ENCODE measurements at regions not wholly inside any gene's neighbourhood (a gene's known extent, or its start where the extent isn't known, plus 50 kb on each side); places are given as distances from the start of the nearest gene placed in this dataset.

- DNase-seq (ENCODE audit: low spot score in 2 of 2) (no peak), ATAC-seq (replicated peaks; ENCODE audit: extremely low read depth, poor library complexity, severe bottlenecking) (no peak)
- peaks cover 5% of the 10 kb centered on the region for H3K9me3 Mint-ChIP-seq
- H3K4me1 Mint-ChIP-seq, result no peaks in the 10 kb centered on the region
- no peak overlapping the region for H3K27ac Mint-ChIP-seq (ENCODE audit: low read depth)
- H3K36me3 Mint-ChIP-seq (ENCODE audit: insufficient read depth), result no peaks in the 10 kb centered on the region
- H3K4me3 Mint-ChIP-seq, result no peak overlapping the region
- no peaks in the 10 kb centered on the region for H3K27me3 Mint-ChIP-seq
Measured at GRCh38 chr12:61713121-61713520, 547.1 kb upstream of the USP15 start.

GRCh38 chr12:61717986-61718385 lies 542.2 kb upstream of the USP15 start:
- DNase-seq (ENCODE audit: low spot score in 2 of 2) (no peak), ATAC-seq (replicated peaks; ENCODE audit: extremely low read depth, poor library complexity, severe bottlenecking) (no peak)
- Mint-ChIP-seq H3K4me1 (no peaks in the 10 kb centered on the region), H3K36me3 (ENCODE audit: insufficient read depth) (no peaks in the 10 kb centered on the region), H3K27ac (ENCODE audit: low read depth) (no peak overlapping the region), H3K27me3 (no peaks in the 10 kb centered on the region), H3K4me3 (no peak overlapping the region), H3K9me3 (peaks cover 11% of the 10 kb centered on the region)

GRCh38 chr12:61739925-61740324 lies 520.3 kb upstream of the USP15 start:
- no peaks in the 10 kb centered on the region for H3K4me1 Mint-ChIP-seq
- H3K27me3 Mint-ChIP-seq, result no peaks in the 10 kb centered on the region
- H3K9me3 Mint-ChIP-seq, result peaks cover 8% of the 10 kb centered on the region
- no peak overlapping the region for H3K27ac Mint-ChIP-seq (ENCODE audit: low read depth)
- H3K4me3 Mint-ChIP-seq, result no peak overlapping the region
- no peaks in the 10 kb centered on the region for H3K36me3 Mint-ChIP-seq (ENCODE audit: insufficient read depth)
- ATAC-seq (replicated peaks; ENCODE audit: extremely low read depth, poor library complexity, severe bottlenecking) (no peak), DNase-seq (ENCODE audit: low spot score in 2 of 2) (no peak)

- no peak overlapping the region for H3K4me3 Mint-ChIP-seq
- ATAC-seq (replicated peaks; ENCODE audit: extremely low read depth, poor library complexity, severe bottlenecking), result no peak
- no peak overlapping the region for H3K27ac Mint-ChIP-seq (ENCODE audit: low read depth)
- no peak for DNase-seq (ENCODE audit: low spot score in 2 of 2)
- H3K4me1 Mint-ChIP-seq, result no peaks in the 10 kb centered on the region
- H3K27me3 Mint-ChIP-seq, result no peaks in the 10 kb centered on the region
- H3K36me3 Mint-ChIP-seq (ENCODE audit: insufficient read depth), result no peaks in the 10 kb centered on the region
- peaks cover 9% of the 10 kb centered on the region for H3K9me3 Mint-ChIP-seq
Measured at GRCh38 chr12:61750604-61751003, 509.6 kb upstream of the USP15 start.

- H3K27me3 Mint-ChIP-seq, result no peaks in the 10 kb centered on the region
- ATAC-seq (replicated peaks; ENCODE audit: extremely low read depth, poor library complexity, severe bottlenecking) (no peak), DNase-seq (ENCODE audit: low spot score in 2 of 2) (no peak)
- H3K4me1 Mint-ChIP-seq, result no peaks in the 10 kb centered on the region
- H3K9me3 Mint-ChIP-seq, result no peaks in the 10 kb centered on the region
- H3K27ac Mint-ChIP-seq (ENCODE audit: low read depth), result no peak overlapping the region
- H3K4me3 Mint-ChIP-seq, result no peak overlapping the region
- no peaks in the 10 kb centered on the region for H3K36me3 Mint-ChIP-seq (ENCODE audit: insufficient read depth)
Measured at GRCh38 chr12:61754214-61754613, 506.0 kb upstream of the USP15 start.

GRCh38 chr12:61757831-61758505 lies 502.2 kb upstream of the USP15 start:
- peaks cover 5% of the 10 kb centered on the region for H3K9me3 Mint-ChIP-seq
- no peak for DNase-seq (ENCODE audit: low spot score in 2 of 2)

GRCh38 chr12:61758661-61759060 lies 501.5 kb upstream of the USP15 start:
- H3K9me3 Mint-ChIP-seq, result peaks cover 5% of the 10 kb centered on the region
- H3K27ac Mint-ChIP-seq (ENCODE audit: low read depth), result no peak overlapping the region
- no peak overlapping the region for H3K4me3 Mint-ChIP-seq

More at GRCh38 chr12:61757831-61758505, 502.2 kb upstream of the USP15 start:
- ATAC-seq (replicated peaks; ENCODE audit: extremely low read depth, poor library complexity, severe bottlenecking), result no peak
- H3K4me1 Mint-ChIP-seq, result no peaks in the 10 kb centered on the region
- no peaks in the 10 kb centered on the region for H3K36me3 Mint-ChIP-seq (ENCODE audit: insufficient read depth)
- no peaks in the 10 kb centered on the region for H3K27me3 Mint-ChIP-seq
- H3K27ac Mint-ChIP-seq (ENCODE audit: low read depth), result no peak overlapping the region
- no peak overlapping the region for H3K4me3 Mint-ChIP-seq

GRCh38 chr12:61765926-61766325 lies 494.3 kb upstream of the USP15 start:
- ATAC-seq (replicated peaks; ENCODE audit: extremely low read depth, poor library complexity, severe bottlenecking) (no peak), DNase-seq (ENCODE audit: low spot score in 2 of 2) (no peak)
- Mint-ChIP-seq H3K27ac (ENCODE audit: low read depth) (no peak overlapping the region), H3K36me3 (ENCODE audit: insufficient read depth) (no peaks in the 10 kb centered on the region), H3K9me3 (peaks cover 17% of the 10 kb centered on the region), H3K27me3 (no peaks in the 10 kb centered on the region), H3K4me3 (no peak overlapping the region), H3K4me1 (no peaks in the 10 kb centered on the region)

More at GRCh38 chr12:61758661-61759060, 501.5 kb upstream of the USP15 start:
- no peaks in the 10 kb centered on the region for H3K27me3 Mint-ChIP-seq
- no peaks in the 10 kb centered on the region for H3K4me1 Mint-ChIP-seq
- ATAC-seq (replicated peaks; ENCODE audit: extremely low read depth, poor library complexity, severe bottlenecking) (no peak), DNase-seq (ENCODE audit: low spot score in 2 of 2) (no peak)
- no peaks in the 10 kb centered on the region for H3K36me3 Mint-ChIP-seq (ENCODE audit: insufficient read depth)

GRCh38 chr12:61780435-61780834 lies 479.8 kb upstream of the USP15 start:
- no peak overlapping the region for H3K27ac Mint-ChIP-seq (ENCODE audit: low read depth)
- H3K36me3 Mint-ChIP-seq (ENCODE audit: insufficient read depth), result no peaks in the 10 kb centered on the region
- DNase-seq (ENCODE audit: low spot score in 2 of 2) (no peak), ATAC-seq (replicated peaks; ENCODE audit: extremely low read depth, poor library complexity, severe bottlenecking) (no peak)
- H3K4me1 Mint-ChIP-seq, result no peaks in the 10 kb centered on the region
- no peak overlapping the region for H3K4me3 Mint-ChIP-seq
- H3K27me3 Mint-ChIP-seq, result no peaks in the 10 kb centered on the region
- H3K9me3 Mint-ChIP-seq, result peaks cover 11% of the 10 kb centered on the region

GRCh38 chr12:61781021-61781581 lies 479.1 kb upstream of the USP15 start:
- H3K27me3 Mint-ChIP-seq, result no peaks in the 10 kb centered on the region
- H3K4me3 Mint-ChIP-seq, result no peak overlapping the region

GRCh38 chr12:61796846-61797245 lies 463.4 kb upstream of the USP15 start:
- H3K4me1 Mint-ChIP-seq, result no peaks in the 10 kb centered on the region
- ATAC-seq (replicated peaks; ENCODE audit: extremely low read depth, poor library complexity, severe bottlenecking) (no peak), DNase-seq (ENCODE audit: low spot score in 2 of 2) (no peak)
- peaks cover 13% of the 10 kb centered on the region for H3K9me3 Mint-ChIP-seq
- H3K4me3 Mint-ChIP-seq, result no peak overlapping the region
- no peaks in the 10 kb centered on the region for H3K36me3 Mint-ChIP-seq (ENCODE audit: insufficient read depth)
- no peaks in the 10 kb centered on the region for H3K27me3 Mint-ChIP-seq
- H3K27ac Mint-ChIP-seq (ENCODE audit: low read depth), result no peak overlapping the region

More at GRCh38 chr12:61781021-61781581, 479.1 kb upstream of the USP15 start:
- H3K36me3 Mint-ChIP-seq (ENCODE audit: insufficient read depth), result no peaks in the 10 kb centered on the region
- no peaks in the 10 kb centered on the region for H3K4me1 Mint-ChIP-seq
- DNase-seq (ENCODE audit: low spot score in 2 of 2) (no peak), ATAC-seq (replicated peaks; ENCODE audit: extremely low read depth, poor library complexity, severe bottlenecking) (no peak)
- H3K27ac Mint-ChIP-seq (ENCODE audit: low read depth), result no peak overlapping the region
- peaks cover 16% of the 10 kb centered on the region for H3K9me3 Mint-ChIP-seq

- Mint-ChIP-seq H3K4me3 (no peak overlapping the region), H3K27ac (ENCODE audit: low read depth) (no peak overlapping the region), H3K36me3 (ENCODE audit: insufficient read depth) (no peaks in the 10 kb centered on the region), H3K4me1 (no peaks in the 10 kb centered on the region), H3K27me3 (no peaks in the 10 kb centered on the region), H3K9me3 (peaks cover 13% of the 10 kb centered on the region)
- no peak for DNase-seq (ENCODE audit: low spot score in 2 of 2)
- no peak for ATAC-seq (replicated peaks; ENCODE audit: extremely low read depth, poor library complexity, severe bottlenecking)
Measured at GRCh38 chr12:61797266-61797665, 462.9 kb upstream of the USP15 start.

- Mint-ChIP-seq H3K27me3 (no peaks in the 10 kb centered on the region), H3K4me3 (no peak overlapping the region), H3K9me3 (peaks cover 13% of the 10 kb centered on the region), H3K4me1 (no peaks in the 10 kb centered on the region), H3K36me3 (ENCODE audit: insufficient read depth) (no peaks in the 10 kb centered on the region), H3K27ac (ENCODE audit: low read depth) (no peak overlapping the region)
- DNase-seq (ENCODE audit: low spot score in 2 of 2) (no peak), ATAC-seq (replicated peaks; ENCODE audit: extremely low read depth, poor library complexity, severe bottlenecking) (no peak)
Measured at GRCh38 chr12:61798778-61799177, 461.4 kb upstream of the USP15 start.

Measured in central memory CD8-positive, alpha-beta T cell (primary cell).